IMR-90 (cell line): ENCODE measurements at regions not wholly inside any gene's neighbourhood (a gene's known extent, or its start where the extent isn't known, plus 50 kb on each side); places are given as distances from the start of the nearest gene placed in this dataset.

ENCODE experiments used
- FOS ChIP-seq: fragments of 150-350 bp; IDR thresholded peaks from 2 replicates; pipeline ENCODE4 v1.6.1; 2016; ENCODE audit warnings: low read depth, low read length
- MXI1 ChIP-seq: IDR thresholded peaks from 2 replicates; pipeline ENCODE4 v1.6.1; 2012; ENCODE audit warnings: low read depth, mild to moderate bottlenecking, low read length, moderate library complexity, borderline replicate concordance
- TF ChIP-seq, protein P1 (sequence below): conservative IDR thresholded peaks from 2 replicates; pipeline ENCODE4 v1.5.1; 2012; ENCODE audit warnings: mild to moderate bottlenecking, low read depth, low read length, improper control_type of control experiment

DNA sequence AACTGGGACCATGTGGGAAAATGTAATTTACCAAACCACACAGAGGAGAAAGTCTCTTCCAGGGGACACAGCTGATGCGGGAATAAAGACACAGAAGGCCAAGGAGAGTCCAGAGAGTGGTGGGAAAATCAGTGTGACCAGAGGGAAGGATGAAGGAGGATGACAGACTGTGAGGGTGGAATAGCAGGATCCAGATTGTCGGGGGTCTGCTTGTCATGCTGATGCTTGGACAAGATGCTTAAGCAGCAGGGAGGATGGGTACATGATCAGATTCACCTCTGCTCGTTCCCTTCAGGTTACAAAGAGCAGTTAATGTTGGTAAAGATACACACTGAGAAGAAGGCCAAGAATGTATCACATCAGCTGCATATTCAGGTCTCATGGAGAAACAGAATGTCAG, 117.1 kb upstream of the ZNF644 start:
- TF ChIP-seq MXI1: no peak
- TF ChIP-seq FOS: no peak
- TF ChIP-seq, protein P1, sequence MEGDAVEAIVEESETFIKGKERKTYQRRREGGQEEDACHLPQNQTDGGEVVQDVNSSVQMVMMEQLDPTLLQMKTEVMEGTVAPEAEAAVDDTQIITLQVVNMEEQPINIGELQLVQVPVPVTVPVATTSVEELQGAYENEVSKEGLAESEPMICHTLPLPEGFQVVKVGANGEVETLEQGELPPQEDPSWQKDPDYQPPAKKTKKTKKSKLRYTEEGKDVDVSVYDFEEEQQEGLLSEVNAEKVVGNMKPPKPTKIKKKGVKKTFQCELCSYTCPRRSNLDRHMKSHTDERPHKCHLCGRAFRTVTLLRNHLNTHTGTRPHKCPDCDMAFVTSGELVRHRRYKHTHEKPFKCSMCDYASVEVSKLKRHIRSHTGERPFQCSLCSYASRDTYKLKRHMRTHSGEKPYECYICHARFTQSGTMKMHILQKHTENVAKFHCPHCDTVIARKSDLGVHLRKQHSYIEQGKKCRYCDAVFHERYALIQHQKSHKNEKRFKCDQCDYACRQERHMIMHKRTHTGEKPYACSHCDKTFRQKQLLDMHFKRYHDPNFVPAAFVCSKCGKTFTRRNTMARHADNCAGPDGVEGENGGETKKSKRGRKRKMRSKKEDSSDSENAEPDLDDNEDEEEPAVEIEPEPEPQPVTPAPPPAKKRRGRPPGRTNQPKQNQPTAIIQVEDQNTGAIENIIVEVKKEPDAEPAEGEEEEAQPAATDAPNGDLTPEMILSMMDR: no peak
